ENCODE measurements at regions not wholly inside any gene's neighbourhood (a gene's known extent, or its start where the extent isn't known, plus 50 kb on each side); places are given as distances from the start of the nearest gene placed in this dataset.
"Not testable (repeated sequence)": the region's sequence is repeated elsewhere in the genome, so short reads cannot be mapped to it uniquely, and the experiment has no call there.

DNA sequence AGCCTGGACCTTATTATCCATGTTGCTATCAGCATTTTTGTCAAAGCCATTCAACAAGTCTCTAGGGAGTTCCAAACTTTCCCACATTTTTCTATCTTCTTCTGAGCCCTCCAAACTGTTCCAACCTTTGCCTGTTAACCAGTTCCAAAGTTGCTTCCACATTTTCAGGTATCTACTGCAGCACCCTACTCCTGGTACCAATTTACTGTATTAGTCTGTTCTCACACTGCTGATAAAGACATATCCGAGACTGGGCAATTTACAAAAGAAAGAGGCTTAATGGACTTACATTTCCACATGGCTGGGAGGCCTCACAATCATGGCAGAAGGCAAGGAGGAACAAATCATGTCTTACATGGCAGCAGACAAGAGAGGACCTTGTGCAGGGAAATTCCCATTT lies 416.2 kb downstream of the LRRC70 start:
- DNase-seq; H3K36me3 Mint-ChIP-seq; H3K4me3 Mint-ChIP-seq; H3K27ac Mint-ChIP-seq; H3K27me3 Mint-ChIP-seq; ATAC-seq (replicated peaks); H3K4me1 Mint-ChIP-seq: not testable (repeated sequence)
- peaks cover 7 to 20% of the 10 kb centered on the region in 2 donors for H3K9me3 Mint-ChIP-seq

DNA sequence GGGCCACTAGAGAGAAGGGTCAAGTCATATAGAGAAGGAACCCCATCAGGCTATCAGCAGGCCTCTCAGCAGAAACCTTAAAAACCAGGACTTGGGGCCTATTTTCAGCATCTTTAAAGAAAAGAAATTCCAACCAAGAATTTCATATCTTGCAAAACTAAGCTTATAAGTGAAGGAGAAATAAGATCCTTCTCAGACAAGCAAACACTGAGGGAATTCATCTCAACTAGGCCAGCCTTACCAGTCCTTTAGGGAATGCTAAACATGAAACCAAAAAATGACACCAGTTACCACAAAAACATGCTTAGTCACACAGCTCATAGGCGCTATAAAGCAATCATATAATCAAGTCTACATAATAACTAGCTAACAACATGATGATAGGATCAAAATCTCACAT lies 407.1 kb downstream of the LRRC70 start:
- H3K9me3 Mint-ChIP-seq, result peaks cover 4 to 13% of the 10 kb centered on the region in 2 donors
- ATAC-seq (replicated peaks), result no peak
- no peak overlapping the region for H3K27ac Mint-ChIP-seq
- H3K4me3 Mint-ChIP-seq, result no peak overlapping the region
- no peaks in the 10 kb centered on the region for H3K4me1 Mint-ChIP-seq
- no peaks in the 10 kb centered on the region for H3K36me3 Mint-ChIP-seq
- no peaks in the 10 kb centered on the region for H3K27me3 Mint-ChIP-seq
- DNase-seq, result no peak

- H3K4me1 Mint-ChIP-seq, result no peaks in the 10 kb centered on the region
- no peak for DNase-seq
- H3K4me3 Mint-ChIP-seq, result no peak overlapping the region
- no peaks in the 10 kb centered on the region for H3K27me3 Mint-ChIP-seq
- H3K36me3 Mint-ChIP-seq, result no peaks in the 10 kb centered on the region
- H3K27ac Mint-ChIP-seq, result no peak overlapping the region
- peaks cover 2 to 9% of the 10 kb centered on the region in 2 donors for H3K9me3 Mint-ChIP-seq
- no peak for ATAC-seq (replicated peaks)
Observed at GRCh38 chr5:62982348-62982747, 403.7 kb downstream of the LRRC70 start.

DNA sequence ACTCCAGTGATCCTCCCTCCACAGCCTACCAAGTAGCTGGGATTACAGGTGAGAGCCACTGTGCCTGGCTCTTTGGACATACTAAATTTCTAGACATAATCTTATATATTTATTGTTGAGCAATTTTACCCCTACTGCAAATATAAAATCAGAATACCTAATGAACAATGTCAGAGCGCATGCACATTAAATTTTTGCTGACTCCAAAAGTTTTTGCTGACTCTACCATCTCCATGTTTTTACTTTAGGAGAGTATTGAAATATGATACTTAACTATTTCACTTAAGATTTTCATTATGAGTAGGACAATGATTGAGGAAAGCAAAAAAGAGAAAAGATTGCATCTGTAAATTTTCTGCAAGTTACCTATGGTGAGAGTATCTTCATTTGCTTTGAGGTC lies 402.3 kb downstream of the LRRC70 start:
- DNase-seq, result no peak
- H3K27ac Mint-ChIP-seq, result no peak overlapping the region
- H3K4me1 Mint-ChIP-seq, result no peaks in the 10 kb centered on the region
- no peaks in the 10 kb centered on the region for H3K27me3 Mint-ChIP-seq
- no peak overlapping the region for H3K4me3 Mint-ChIP-seq
- ATAC-seq (replicated peaks), result no peak
- peaks cover 0 to under 1% of the 10 kb centered on the region in 2 donors for H3K9me3 Mint-ChIP-seq
- H3K36me3 Mint-ChIP-seq, result no peaks in the 10 kb centered on the region

- H3K27ac Mint-ChIP-seq, result no peak overlapping the region
- H3K9me3 Mint-ChIP-seq, result no peaks in the 10 kb centered on the region
- no peak for ATAC-seq (replicated peaks)
- DNase-seq, result no peak
- H3K27me3 Mint-ChIP-seq, result no peaks in the 10 kb centered on the region
- no peaks in the 10 kb centered on the region for H3K4me1 Mint-ChIP-seq
- no peaks in the 10 kb centered on the region for H3K36me3 Mint-ChIP-seq
- no peak overlapping the region for H3K4me3 Mint-ChIP-seq
Observed at GRCh38 chr5:62979472-62979871, 400.9 kb downstream of the LRRC70 start.

- Mint-ChIP-seq H3K4me1 (no peaks in the 10 kb centered on the region), H3K27ac (no peak overlapping the region), H3K4me3 (no peak overlapping the region), H3K36me3 (no peaks in the 10 kb centered on the region), H3K27me3 (no peaks in the 10 kb centered on the region), H3K9me3 (no peaks in the 10 kb centered on the region)
- ATAC-seq (replicated peaks), result no peak
- DNase-seq, result no peak
Observed at GRCh38 chr5:62977661-62978060, 399.0 kb downstream of the LRRC70 start.

DNA sequence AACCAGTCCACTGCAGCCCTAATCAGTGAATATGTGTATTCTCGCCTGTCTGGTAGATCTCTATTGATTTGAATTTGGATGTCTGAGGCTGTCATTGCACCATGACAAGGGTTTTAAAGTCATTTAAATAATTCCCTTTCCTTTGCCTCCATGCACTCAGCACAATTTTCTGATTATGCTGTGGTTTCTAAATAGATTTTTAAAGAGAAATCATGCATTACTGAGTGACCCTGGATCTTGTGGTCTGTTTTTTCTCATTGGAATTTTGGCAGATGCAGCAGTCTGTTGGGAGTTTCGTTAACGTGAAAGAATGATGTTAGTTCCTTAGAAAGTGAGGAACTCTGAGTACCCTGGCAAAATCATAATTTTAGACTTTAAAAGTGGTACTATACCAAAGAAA lies 396.0 kb downstream of the LRRC70 start:
- Mint-ChIP-seq H3K27me3 (no peaks in the 10 kb centered on the region), H3K4me3 (no peak overlapping the region), H3K27ac (no peak overlapping the region), H3K4me1 (no peaks in the 10 kb centered on the region), H3K36me3 (no peaks in the 10 kb centered on the region), H3K9me3 (peaks cover 0 to 4% of the 10 kb centered on the region in 2 donors)
- no peak for DNase-seq
- no peak for ATAC-seq (replicated peaks)

- Mint-ChIP-seq H3K4me3 (no peak overlapping the region), H3K36me3 (no peaks in the 10 kb centered on the region), H3K4me1 (no peaks in the 10 kb centered on the region), H3K27me3 (no peaks in the 10 kb centered on the region), H3K9me3 (peaks cover 8 to 12% of the 10 kb centered on the region in 2 donors), H3K27ac (no peak overlapping the region)
- no peak for DNase-seq
- no peak for ATAC-seq (replicated peaks)
Observed at GRCh38 chr5:62969409-62970120, 390.9 kb downstream of the LRRC70 start.

DNA sequence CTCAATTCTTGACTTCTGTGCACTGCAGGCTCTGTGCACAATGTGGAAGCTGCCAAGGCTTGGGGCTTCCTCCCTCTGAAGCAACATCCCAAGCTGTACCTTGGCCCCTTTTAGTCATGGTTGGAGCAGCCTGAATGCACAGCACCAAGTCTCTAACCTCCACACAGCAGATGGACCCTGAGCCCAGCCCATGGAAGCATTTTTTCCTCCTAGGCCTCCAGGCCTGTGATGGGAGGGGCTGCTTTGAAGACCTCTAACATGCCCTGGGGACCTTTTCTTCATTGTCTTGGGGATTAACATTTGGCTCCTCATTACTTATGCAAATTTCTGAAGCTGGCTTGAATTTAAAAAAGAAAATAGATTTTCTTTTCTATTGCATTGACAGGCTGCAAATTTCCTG lies 385.8 kb downstream of the LRRC70 start:
- DNase-seq (no peak), ATAC-seq (replicated peaks) (no peak)
- H3K4me1 Mint-ChIP-seq, result no peaks in the 10 kb centered on the region
- H3K27ac Mint-ChIP-seq, result no peak overlapping the region
- H3K27me3 Mint-ChIP-seq, result no peaks in the 10 kb centered on the region
- H3K9me3 Mint-ChIP-seq, result peaks cover 13 to 17% of the 10 kb centered on the region in 2 donors
- no peaks in the 10 kb centered on the region for H3K36me3 Mint-ChIP-seq
- H3K4me3 Mint-ChIP-seq, result no peak overlapping the region

DNA sequence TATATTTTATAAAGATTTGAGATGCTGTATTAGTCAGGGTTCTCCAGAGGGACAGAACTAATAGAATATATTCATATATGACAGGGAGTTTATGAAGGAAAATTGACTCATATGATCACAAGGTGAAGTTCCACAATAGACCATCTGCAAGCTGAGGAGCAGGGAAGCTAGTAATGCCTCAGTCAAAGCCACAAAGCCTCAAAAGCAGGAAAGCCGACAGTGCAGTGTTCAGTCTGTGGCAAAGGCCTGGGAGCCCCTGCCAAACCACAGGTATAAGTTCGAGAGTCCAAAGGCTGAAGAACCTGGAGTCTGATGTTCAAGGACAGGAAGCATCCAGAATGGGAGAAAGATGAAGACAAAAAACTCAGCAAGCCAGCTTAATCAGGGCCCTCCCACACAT lies 382.2 kb downstream of the LRRC70 start:
- no peaks in the 10 kb centered on the region for H3K36me3 Mint-ChIP-seq
- DNase-seq (no peak), ATAC-seq (replicated peaks) (no peak)
- H3K27ac Mint-ChIP-seq, result no peak overlapping the region
- H3K4me3 Mint-ChIP-seq, result no peak overlapping the region
- no peaks in the 10 kb centered on the region for H3K4me1 Mint-ChIP-seq
- H3K27me3 Mint-ChIP-seq, result no peaks in the 10 kb centered on the region
- H3K9me3 Mint-ChIP-seq, result peaks cover 13 to 15% of the 10 kb centered on the region in 2 donors

GRCh38 chr5:62956597-62956996 lies 378.0 kb downstream of the LRRC70 start:
- no peak overlapping the region for H3K27ac Mint-ChIP-seq
- H3K9me3 Mint-ChIP-seq, result peaks cover 0 to 3% of the 10 kb centered on the region in 2 donors
- no peaks in the 10 kb centered on the region for H3K36me3 Mint-ChIP-seq
- no peak for ATAC-seq (replicated peaks)
- no peak overlapping the region for H3K4me3 Mint-ChIP-seq
- H3K27me3 Mint-ChIP-seq, result no peaks in the 10 kb centered on the region
- no peaks in the 10 kb centered on the region for H3K4me1 Mint-ChIP-seq
- DNase-seq, result no peak

GRCh38 chr5:62954578-62954977 lies 376.0 kb downstream of the LRRC70 start:
- ATAC-seq (replicated peaks) (no peak), DNase-seq (no peak)
- no peak overlapping the region for H3K27ac Mint-ChIP-seq
- no peak overlapping the region for H3K4me3 Mint-ChIP-seq
- no peaks in the 10 kb centered on the region for H3K27me3 Mint-ChIP-seq
- no peaks in the 10 kb centered on the region for H3K4me1 Mint-ChIP-seq
- H3K9me3 Mint-ChIP-seq, result peaks cover 0 to 2% of the 10 kb centered on the region in 2 donors
- no peaks in the 10 kb centered on the region for H3K36me3 Mint-ChIP-seq

- Mint-ChIP-seq H3K4me1 (no peaks in the 10 kb centered on the region), H3K9me3 (peaks cover 0 to 1% of the 10 kb centered on the region in 2 donors), H3K36me3 (no peaks in the 10 kb centered on the region), H3K27ac (no peak overlapping the region), H3K4me3 (no peak overlapping the region), H3K27me3 (no peaks in the 10 kb centered on the region)
- ATAC-seq (replicated peaks), result no peak
- DNase-seq, result no peak
Observed at GRCh38 chr5:62948301-62948700, 369.7 kb downstream of the LRRC70 start.

DNA sequence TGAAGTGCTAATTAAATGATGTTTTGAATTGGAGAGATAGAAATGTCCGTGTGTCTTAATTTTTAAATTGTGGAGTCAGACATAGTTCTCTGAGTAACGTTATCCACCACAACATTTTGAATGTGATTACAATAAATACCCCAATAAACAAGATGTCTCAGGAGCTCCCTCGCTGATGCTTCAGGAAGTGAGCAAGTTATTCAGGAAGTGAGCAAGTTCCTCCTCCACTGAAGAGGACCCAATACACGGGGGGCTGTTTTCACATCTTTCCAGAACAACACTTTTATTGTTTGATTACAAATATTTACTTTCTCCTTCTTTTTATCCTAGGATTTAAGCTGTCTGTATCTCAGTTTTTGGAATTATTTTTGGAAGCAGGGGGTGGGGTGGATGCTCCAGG lies 363.8 kb downstream of the LRRC70 start:
- ATAC-seq (replicated peaks) (no peak), DNase-seq (no peak)
- Mint-ChIP-seq H3K27ac (no peak overlapping the region), H3K9me3 (peaks cover 0 to 1% of the 10 kb centered on the region in 2 donors), H3K36me3 (no peaks in the 10 kb centered on the region), H3K4me1 (no peaks in the 10 kb centered on the region), H3K27me3 (no peaks in the 10 kb centered on the region), H3K4me3 (no peak overlapping the region)

DNA sequence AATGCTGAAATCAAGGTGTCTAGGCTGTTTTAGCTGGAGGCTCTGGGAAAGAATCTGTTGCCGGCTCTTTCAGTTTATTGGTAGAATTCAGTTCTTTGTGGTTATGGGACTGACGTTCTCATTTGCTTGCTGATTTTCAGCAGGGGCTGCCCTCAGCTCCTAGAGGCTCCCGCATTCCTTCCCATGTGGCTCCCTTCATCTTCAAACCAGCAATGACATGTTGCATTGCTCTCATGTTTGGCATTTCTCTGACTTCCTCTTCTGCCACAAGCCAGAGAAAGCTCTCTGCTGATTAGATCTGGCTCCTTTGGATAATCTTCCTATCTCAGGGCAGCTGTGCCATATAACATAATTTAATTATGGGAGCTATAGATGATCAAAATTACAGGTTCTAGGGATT lies 360.3 kb downstream of the LRRC70 start:
- H3K4me3 Mint-ChIP-seq, result no peak overlapping the region
- H3K27ac Mint-ChIP-seq, result no peak overlapping the region
- no peaks in the 10 kb centered on the region for H3K9me3 Mint-ChIP-seq
- H3K27me3 Mint-ChIP-seq, result no peaks in the 10 kb centered on the region
- no peaks in the 10 kb centered on the region for H3K4me1 Mint-ChIP-seq
- DNase-seq (no peak), ATAC-seq (replicated peaks) (no peak)
- H3K36me3 Mint-ChIP-seq, result no peaks in the 10 kb centered on the region

Measured in stimulated activated naive B cell treated with anti-CD40 and anti-IgM and Interleukin-4, amounts not matched to agents 10 μg/mL and 1 μg/mL and 100 μg/mL, for 72 hours (primary cell).